ENCODE measurements at regions not wholly inside any gene's neighbourhood (a gene's known extent, or its start where the extent isn't known, plus 50 kb on each side); places are given as distances from the start of the nearest gene placed in this dataset.

GRCh38 chr9:88077071-88077617 is 61.1 kb downstream of the SPATA31C2 start:
- no peak for DNase-seq (ENCODE audit: low read depth)

- DNase-seq (ENCODE audit: low read depth) = peak; percentile 3
Observed at GRCh38 chr9:88076286-88077070, 61.8 kb downstream of the SPATA31C2 start.

- DNase-seq (ENCODE audit: low read depth) = no peak
Observed at GRCh38 chr9:88075966-88076285, 62.3 kb downstream of the SPATA31C2 start.

- no peak for DNase-seq (ENCODE audit: low read depth)
Observed at GRCh38 chr9:88075506-88075905, 62.8 kb downstream of the SPATA31C2 start.

- DNase-seq (ENCODE audit: low read depth) = no peak
Observed at GRCh38 chr9:88074931-88075330, 63.3 kb downstream of the SPATA31C2 start.

GRCh38 chr9:88072831-88073375 is 65.4 kb downstream of the SPATA31C2 start:
- DNase-seq (ENCODE audit: low read depth) = no peak

- DNase-seq (ENCODE audit: low read depth) = no peak
Observed at GRCh38 chr9:88071331-88071730, 66.9 kb downstream of the SPATA31C2 start.

- no peak for DNase-seq (ENCODE audit: low read depth)
Observed at GRCh38 chr9:88065619-88066018, 72.7 kb downstream of the SPATA31C2 start.

- no peak for DNase-seq (ENCODE audit: low read depth)
Observed at GRCh38 chr9:88064554-88064953, 73.7 kb downstream of the SPATA31C2 start.

- DNase-seq (ENCODE audit: low read depth) = no peak
Observed at GRCh38 chr9:88060746-88061145, 77.5 kb downstream of the SPATA31C2 start.

- DNase-seq (ENCODE audit: low read depth) = no peak
Observed at GRCh38 chr9:88059469-88059868, 78.8 kb downstream of the SPATA31C2 start.

- DNase-seq (ENCODE audit: low read depth) = no peak
Observed at GRCh38 chr9:88056876-88057275, 81.4 kb downstream of the SPATA31C2 start.

GRCh38 chr9:88053856-88054501 is 79.6 kb upstream of the CDK20 start:
- DNase-seq (ENCODE audit: low read depth) = no peak

- DNase-seq (ENCODE audit: low read depth) = no peak
Observed at GRCh38 chr9:88052321-88052965, 78.1 kb upstream of the CDK20 start.

GRCh38 chr9:88051138-88051537 is 76.8 kb upstream of the CDK20 start:
- no peak for DNase-seq (ENCODE audit: low read depth)

GRCh38 chr9:88049677-88050307 is 75.5 kb upstream of the CDK20 start:
- DNase-seq (ENCODE audit: low read depth) = no peak

GRCh38 chr9:88046542-88046941 is 72.2 kb upstream of the CDK20 start:
- no peak for DNase-seq (ENCODE audit: low read depth)

GRCh38 chr9:88045686-88046085 is 71.4 kb upstream of the CDK20 start:
- no peak for DNase-seq (ENCODE audit: low read depth)

GRCh38 chr9:88044200-88044599 is 69.9 kb upstream of the CDK20 start:
- DNase-seq (ENCODE audit: low read depth) = no peak

GRCh38 chr9:88043647-88044046 is 69.3 kb upstream of the CDK20 start:
- no peak for DNase-seq (ENCODE audit: low read depth)

GRCh38 chr9:88041447-88041846 is 67.1 kb upstream of the CDK20 start:
- DNase-seq (ENCODE audit: low read depth) = no peak

- no peak for DNase-seq (ENCODE audit: low read depth)
Observed at GRCh38 chr9:88037285-88037845, 63.0 kb upstream of the CDK20 start.

Data from activated T-cell treated with anti-CD3 and anti-CD28 coated beads for 1 hour (primary cell).